Neural cell (in vitro differentiated cells): ENCODE measurements at regions not wholly inside any gene's neighbourhood (a gene's known extent, or its start where the extent isn't known, plus 50 kb on each side); places are given as distances from the start of the nearest gene placed in this dataset.

Experiments used
- H2AFZ ChIP-seq: fragments of 200-600, 300-800 bp; sonication (generic), shearing (Covaris generic); 2 replicates; pipeline ENCODE4 v1.6.0; 2014; ENCODE audit warnings: low read depth, mild to moderate bottlenecking, antibody characterized with exemption, low read length, moderate library complexity
- H3F3A ChIP-seq: fragments of 200-600 bp; shearing (Covaris generic); 2 replicates; pipeline ENCODE4 v1.6.1; 2016; ENCODE audit warnings: mild to moderate bottlenecking, moderate library complexity, mixed read lengths, antibody characterized with exemption, low read length; ENCODE audit not compliant: insufficient read depth, poor library complexity, severe bottlenecking
- H3K27ac ChIP-seq: fragments of 200-600, 300-800 bp; sonication (generic), shearing (Covaris generic); 2 replicates; pipeline ENCODE4 v1.5.1; 2014; ENCODE audit warnings: mild to moderate bottlenecking, low read length, moderate library complexity
- H3K27me3 ChIP-seq: fragments of 300-800, 200-600 bp; sonication (generic), shearing (Covaris generic); 2 replicates; pipeline ENCODE4 v1.6.0; 2014; ENCODE audit warnings: mild to moderate bottlenecking, low read depth, low read length, moderate library complexity; ENCODE audit not compliant: insufficient read depth
- H3K36me3 ChIP-seq: fragments of 300-800, 200-600 bp; sonication (generic), shearing (Covaris generic); 2 replicates; pipeline ENCODE4 v1.5.1; 2014; ENCODE audit warnings: mild to moderate bottlenecking, antibody characterized with exemption, low read length, moderate library complexity; ENCODE audit not compliant: insufficient read depth
- H3K4me2 ChIP-seq: fragments of 300-800, 200-600 bp; sonication (generic), shearing (Covaris generic); 2 replicates; pipeline ENCODE4 v1.6.0; 2014; ENCODE audit warnings: mild to moderate bottlenecking, low read length
- H3K4me3 ChIP-seq: fragments of 300-800, 200-600 bp; sonication (generic), shearing (Covaris generic); 2 replicates; pipeline ENCODE4 v1.5.1; 2014; ENCODE audit warnings: mild to moderate bottlenecking, low read length, moderate library complexity
- H3K79me2 ChIP-seq: fragments of 200-600 bp; shearing (Covaris generic); replicated peaks from 2 replicates; pipeline ENCODE4 v1.6.0; 2014; ENCODE audit warnings: mild to moderate bottlenecking, low read length, moderate library complexity; ENCODE audit not compliant: insufficient read depth
- H3K9ac ChIP-seq: fragments of 300-800, 200-600 bp; sonication (generic), shearing (Covaris generic); 2 replicates; pipeline ENCODE4 v1.6.1; 2016; ENCODE audit warnings: mild to moderate bottlenecking, low read length, mixed read lengths
- H3K9me2 ChIP-seq: fragments of 200-600 bp; shearing (Covaris generic); 2 replicates; pipeline ENCODE4 v1.6.1; 2016; ENCODE audit warnings: mild to moderate bottlenecking, low read length, mixed read lengths; ENCODE audit not compliant: insufficient read depth
- H3K9me3 ChIP-seq: fragments of 200-600, 300-800 bp; sonication (generic), shearing (Covaris generic); 2 replicates; pipeline ENCODE4 v1.6.1; 2016; ENCODE audit warnings: mild to moderate bottlenecking, mixed run types, low read length, moderate library complexity, mixed read lengths
- H4K20me1 ChIP-seq: fragments of 200-600 bp; shearing (Covaris generic); 2 replicates; pipeline ENCODE4 v1.6.1; 2016; ENCODE audit warnings: mild to moderate bottlenecking, mixed run types; ENCODE audit not compliant: insufficient read depth
- CTCF ChIP-seq: fragments of 450-650 bp; IDR thresholded peaks from 2 replicates; pipeline ENCODE4 v1.5.1; 2014; ENCODE audit warnings: antibody characterized with exemption, mild to moderate bottlenecking, moderate library complexity; ENCODE audit not compliant: poor library complexity, severe bottlenecking
- EP300 ChIP-seq: fragments of 450-650 bp; conservative IDR thresholded peaks from 2 replicates; pipeline ENCODE4 v1.6.1; 2014; ENCODE audit warnings: antibody characterized with exemption, mild to moderate bottlenecking, moderate library complexity; ENCODE audit not compliant: poor library complexity, severe bottlenecking
- EZH2 ChIP-seq: fragments of 200-600, 300-800 bp; shearing (Covaris generic), sonication (generic); IDR thresholded peaks from 2 replicates; pipeline ENCODE4 v1.6.1; 2014; ENCODE audit warnings: antibody characterized with exemption, low read length, borderline replicate concordance, mild to moderate bottlenecking; ENCODE audit not compliant: insufficient read depth, poor library complexity, severe bottlenecking
- MXI1 ChIP-seq: fragments of 450-650 bp; conservative IDR thresholded peaks from 2 replicates; pipeline ENCODE4 v1.6.1; 2014; ENCODE audit warnings: antibody characterized with exemption, mild to moderate bottlenecking; ENCODE audit not compliant: poor library complexity, severe bottlenecking
- POLR2AphosphoS5 ChIP-seq: IDR thresholded peaks from 2 replicates; pipeline ENCODE4 v1.6.1; 2012
- RAD21 ChIP-seq: fragments of 450-650 bp; conservative IDR thresholded peaks from 2 replicates; pipeline ENCODE4 v1.6.1; 2014; ENCODE audit warnings: antibody characterized with exemption, mild to moderate bottlenecking, moderate library complexity
- REST ChIP-seq: IDR thresholded peaks from 2 replicates; pipeline ENCODE4 v1.6.1; 2012; ENCODE audit warnings: borderline replicate concordance
- SMC3 ChIP-seq: fragments of 450-650 bp; conservative IDR thresholded peaks from 2 replicates; pipeline ENCODE4 v1.6.1; 2014; ENCODE audit warnings: antibody characterized with exemption, mild to moderate bottlenecking, moderate library complexity; ENCODE audit not compliant: poor library complexity
- TAF1 ChIP-seq: IDR thresholded peaks from 2 replicates; pipeline ENCODE4 v1.6.1; 2012; ENCODE audit warnings: low read depth

- H3K4me3 ChIP-seq, result no peak overlapping the region
- no peak overlapping the region for H3K4me2 ChIP-seq
- no peak overlapping the region for H3K9ac ChIP-seq
- H3K27me3 ChIP-seq, result no peaks in the 10 kb centered on the region
- peak overlapping the region; percentile 67 for H3K27ac ChIP-seq
- H3K9me3 ChIP-seq, result no peaks in the 10 kb centered on the region
- TF ChIP-seq CTCF, result no peak
- TF ChIP-seq RAD21, result no peak
- TF ChIP-seq TAF1, result no peak
- TF ChIP-seq EP300, result no peak
- TF ChIP-seq POLR2AphosphoS5, result no peak
- no peaks in the 10 kb centered on the region for H3F3A ChIP-seq
- H3K79me2 ChIP-seq, result no peaks in the 10 kb centered on the region
- no peak overlapping the region for H2AFZ ChIP-seq
- no peaks in the 10 kb centered on the region for H3K36me3 ChIP-seq
- no peaks in the 10 kb centered on the region for H3K9me2 ChIP-seq
- H4K20me1 ChIP-seq, result no peaks in the 10 kb centered on the region
These were observed 254.8 kb upstream of the SULF2 start for GRCh38 chr20:48040051-48040450.

GRCh38 chr20:48039514-48039913 lies 254.2 kb upstream of the SULF2 start:
- Histone ChIP-seq H3K36me3 (no peaks in the 10 kb centered on the region), H3F3A (no peaks in the 10 kb centered on the region), H2AFZ (no peak overlapping the region), H3K4me2 (no peak overlapping the region), H3K79me2 (no peaks in the 10 kb centered on the region), H3K9me2 (no peaks in the 10 kb centered on the region), H3K27ac (no peak overlapping the region), H3K27me3 (no peaks in the 10 kb centered on the region), H3K9ac (no peak overlapping the region), H4K20me1 (no peaks in the 10 kb centered on the region), H3K4me3 (no peak overlapping the region), H3K9me3 (no peaks in the 10 kb centered on the region)
- TF ChIP-seq RAD21 (no peak), EZH2 (no peak), POLR2AphosphoS5 (no peak), TAF1 (no peak), CTCF (no peak), SMC3 (no peak), REST (no peak), MXI1 (no peak), EP300 (no peak)
